ENCODE measurements at regions not wholly inside any gene's neighbourhood (a gene's known extent, or its start where the extent isn't known, plus 50 kb on each side); places are given as distances from the start of the nearest gene placed in this dataset.

GRCh38 chr15:29612096-29612495 lies 210.2 kb downstream of the TJP1 start:
- ATAC-seq (no peak), DNase-seq (ENCODE audit: low read depth in 1 of 2, low spot score in 1 of 2) (no peak)
- CTCF ChIA-PET = interaction anchor here (0.9 to 3.9 kb wide), 6 partner anchors 9 to 464 kb away, joined by 3 to 46 read pairs (median 15); no protein-coding TSS in a partner anchor

DNA sequence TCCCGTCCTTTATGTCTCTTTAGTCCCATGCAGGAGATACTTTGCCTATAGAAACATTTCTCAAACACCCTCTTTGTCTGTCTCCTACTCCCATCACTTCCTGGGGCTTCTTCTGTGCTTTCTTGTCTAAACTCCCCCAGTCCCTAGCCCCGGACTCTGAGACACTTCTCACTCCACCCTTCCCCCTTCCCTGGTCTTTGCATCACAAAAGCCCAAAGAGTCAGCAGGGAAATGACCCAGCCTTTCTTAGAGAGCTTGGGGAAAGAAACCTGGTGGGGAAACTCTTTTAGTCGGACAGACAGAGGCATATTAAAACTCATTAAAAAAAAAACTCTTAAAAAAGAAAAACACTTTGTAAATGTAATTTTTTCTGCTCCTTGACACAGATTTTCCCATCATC lies 211.2 kb downstream of the TJP1 start:
- FAIRE-seq = no peak
- ATAC-seq = no peak
- WGBS (ENCODE audit: missing lambda C conversion rate) = 29% methylated on average over 3 of the region's 3 CpGs
- Histone ChIP-seq H3K4me2 (no peak overlapping the region), H3K4me3 (no peak overlapping the region), H3K9me3 (no peaks in the 10 kb centered on the region), H3K27ac (no peak overlapping the region), H3K4me1 (peaks cover 9% of the 10 kb centered on the region; the same call in 2 of the 3 replicates)
- no peak for TF ChIP-seq RAD21 (conservative IDR thresholded peaks at IDR 0.05 in 1 of 2, IDR thresholded peaks at IDR 0.05 in 1 of 2)
- TF ChIP-seq, protein P1, sequence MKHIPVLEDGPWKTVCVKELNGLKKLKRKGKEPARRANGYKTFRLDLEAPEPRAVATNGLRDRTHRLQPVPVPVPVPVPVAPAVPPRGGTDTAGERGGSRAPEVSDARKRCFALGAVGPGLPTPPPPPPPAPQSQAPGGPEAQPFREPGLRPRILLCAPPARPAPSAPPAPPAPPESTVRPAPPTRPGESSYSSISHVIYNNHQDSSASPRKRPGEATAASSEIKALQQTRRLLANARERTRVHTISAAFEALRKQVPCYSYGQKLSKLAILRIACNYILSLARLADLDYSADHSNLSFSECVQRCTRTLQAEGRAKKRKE (CRISPR knock-in tag; IDR thresholded peaks at IDR 0.05; ENCODE audit: low read depth) = no peak
- TF ChIP-seq ZNF302 (CRISPR knock-in tag; IDR thresholded peaks at IDR 0.05) = no peak
- no peak for TF ChIP-seq CHD2 (IDR thresholded peaks at IDR 0.05; ENCODE audit: low read length, partially characterized antibody)
- no peak for TF ChIP-seq HES2 (IDR thresholded peaks at IDR 0.05)
- TF ChIP-seq JUNB (IDR thresholded peaks at IDR 0.05) = no peak
- TF ChIP-seq HDAC2 (IDR thresholded peaks at IDR 0.05) = no peak
- TF ChIP-seq CHD4 (IDR thresholded peaks at IDR 0.05; ENCODE audit: borderline replicate concordance) = no peak
- no peak for DNase-seq (ENCODE audit: low read depth in 1 of 2, low spot score in 1 of 2)
- POLR2A ChIA-PET = no interaction called here
- CTCF ChIA-PET = interaction anchor here (3.9 kb wide), 2 partner anchors 13 to 465 kb away, joined by 35 to 46 read pairs; no protein-coding TSS in a partner anchor

More at GRCh38 chr15:29612096-29612495, 210.2 kb downstream of the TJP1 start:
- no peak for FAIRE-seq
- no peak overlapping the region for H3K4me3 ChIP-seq
- no peak overlapping the region for H3K27ac ChIP-seq
- no peak overlapping the region for H3K4me2 ChIP-seq
- TF ChIP-seq JUNB (IDR thresholded peaks at IDR 0.05) (no peak), RAD21 (conservative IDR thresholded peaks at IDR 0.05 in 1 of 2, IDR thresholded peaks at IDR 0.05 in 1 of 2) (no peak), POLR2A (IDR thresholded peaks at IDR 0.05; ENCODE audit: low read length) (no peak), CBX2 (IDR thresholded peaks at IDR 0.05; ENCODE audit: borderline replicate concordance, low read depth) (no peak), BCL3 (IDR thresholded peaks at IDR 0.05) (no peak), KDM5A (IDR thresholded peaks at IDR 0.05) (no peak), MAFK (IDR thresholded peaks at IDR 0.05; ENCODE audit: partially characterized antibody) (no peak), CBX8 (IDR thresholded peaks at IDR 0.05) (no peak), RFX5 (IDR thresholded peaks at IDR 0.05) (no peak), NPAS2 (CRISPR knock-in tag; IDR thresholded peaks at IDR 0.05; ENCODE audit: borderline replicate concordance) (no peak), ZSCAN20 (CRISPR knock-in tag; IDR thresholded peaks at IDR 0.05) (no peak), MYC (IDR thresholded peaks at IDR 0.05; ENCODE audit: borderline replicate concordance, low read length) (no peak), EHF (CRISPR knock-in tag; IDR thresholded peaks at IDR 0.05) (no peak), GATA3 (IDR thresholded peaks at IDR 0.05; ENCODE audit: borderline replicate concordance) (no peak), NFE2L2 (conservative IDR thresholded peaks at IDR 0.05; ENCODE audit: low read length) (no peak), ESRRA (IDR thresholded peaks at IDR 0.05; ENCODE audit: borderline replicate concordance, low read length) (no peak), CEBPB (IDR thresholded peaks at IDR 0.05) (no peak), TFCP2L1 (CRISPR knock-in tag; IDR thresholded peaks at IDR 0.05) (no peak), HDAC2 (IDR thresholded peaks at IDR 0.05) (no peak)
- TF ChIP-seq, protein P2, sequence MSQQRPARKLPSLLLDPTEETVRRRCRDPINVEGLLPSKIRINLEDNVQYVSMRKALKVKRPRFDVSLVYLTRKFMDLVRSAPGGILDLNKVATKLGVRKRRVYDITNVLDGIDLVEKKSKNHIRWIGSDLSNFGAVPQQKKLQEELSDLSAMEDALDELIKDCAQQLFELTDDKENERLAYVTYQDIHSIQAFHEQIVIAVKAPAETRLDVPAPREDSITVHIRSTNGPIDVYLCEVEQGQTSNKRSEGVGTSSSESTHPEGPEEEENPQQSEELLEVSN (IDR thresholded peaks at IDR 0.05; ENCODE audit: borderline replicate concordance, low read depth) = no peak
- POLR2A ChIA-PET = no interaction called here
- no peaks in the 10 kb centered on the region for H3K9me3 ChIP-seq
- peaks cover 9% of the 10 kb centered on the region; the same call in 2 of the 3 replicates for H3K4me1 ChIP-seq
- WGBS (ENCODE audit: missing lambda C conversion rate) = 49% methylated on average over 6 of the region's 6 CpGs
